ENCODE measurements at regions not wholly inside any gene's neighbourhood (a gene's known extent, or its start where the extent isn't known, plus 50 kb on each side); places are given as distances from the start of the nearest gene placed in this dataset.

GRCh38 chr19:34089566-34089965 lies 82.7 kb upstream of the LSM14A start:
- no peak for TF ChIP-seq ZNF423 (CRISPR knock-in tag; IDR thresholded peaks at IDR 0.05)
- TF ChIP-seq, protein P1, sequence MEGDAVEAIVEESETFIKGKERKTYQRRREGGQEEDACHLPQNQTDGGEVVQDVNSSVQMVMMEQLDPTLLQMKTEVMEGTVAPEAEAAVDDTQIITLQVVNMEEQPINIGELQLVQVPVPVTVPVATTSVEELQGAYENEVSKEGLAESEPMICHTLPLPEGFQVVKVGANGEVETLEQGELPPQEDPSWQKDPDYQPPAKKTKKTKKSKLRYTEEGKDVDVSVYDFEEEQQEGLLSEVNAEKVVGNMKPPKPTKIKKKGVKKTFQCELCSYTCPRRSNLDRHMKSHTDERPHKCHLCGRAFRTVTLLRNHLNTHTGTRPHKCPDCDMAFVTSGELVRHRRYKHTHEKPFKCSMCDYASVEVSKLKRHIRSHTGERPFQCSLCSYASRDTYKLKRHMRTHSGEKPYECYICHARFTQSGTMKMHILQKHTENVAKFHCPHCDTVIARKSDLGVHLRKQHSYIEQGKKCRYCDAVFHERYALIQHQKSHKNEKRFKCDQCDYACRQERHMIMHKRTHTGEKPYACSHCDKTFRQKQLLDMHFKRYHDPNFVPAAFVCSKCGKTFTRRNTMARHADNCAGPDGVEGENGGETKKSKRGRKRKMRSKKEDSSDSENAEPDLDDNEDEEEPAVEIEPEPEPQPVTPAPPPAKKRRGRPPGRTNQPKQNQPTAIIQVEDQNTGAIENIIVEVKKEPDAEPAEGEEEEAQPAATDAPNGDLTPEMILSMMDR (IDR thresholded peaks at IDR 0.05) = no peak
